Liver (tissue), 3 donors: ENCODE measurements at regions not wholly inside any gene's neighbourhood (a gene's known extent, or its start where the extent isn't known, plus 50 kb on each side); places are given as distances from the start of the nearest gene placed in this dataset.

Experiments
- CTCF ChIP-seq: fragments of 150-350 bp; IDR thresholded peaks from 2 replicates; pipeline ENCODE4 v1.5.1; 2017; ENCODE audit warnings: improper control_type of control experiment, low read depth, low read length; ENCODE audit not compliant: missing input control
- FOXA1 ChIP-seq: IDR thresholded peaks from 2 replicates; pipeline ENCODE4 v1.6.1; 2016; ENCODE audit warnings: antibody characterized with exemption
- MAX ChIP-seq: IDR thresholded peaks from 2 replicates; pipeline ENCODE4 v1.6.1; 2016; ENCODE audit warnings: antibody characterized with exemption
- RAD21 ChIP-seq, 2 donors: IDR thresholded peaks; 2 replicates each; pipeline ENCODE4 v1.6.1; 2016; ENCODE audit warnings: antibody characterized with exemption in 2 of 2, mild to moderate bottlenecking in 2 of 2
- REST ChIP-seq: IDR thresholded peaks from 2 replicates; pipeline ENCODE4 v1.6.1; 2016; ENCODE audit warnings: antibody characterized with exemption, mild to moderate bottlenecking
- SP1 ChIP-seq: IDR thresholded peaks from 2 replicates; pipeline ENCODE4 v1.6.1; 2018; ENCODE audit warnings: antibody characterized with exemption, mild to moderate bottlenecking
- TAF1 ChIP-seq: conservative IDR thresholded peaks from 2 replicates; pipeline ENCODE4 v1.6.1; 2016; ENCODE audit warnings: antibody characterized with exemption, mild to moderate bottlenecking
- donor health status: healthy.
- donor health status: healthy.

- TF ChIP-seq CTCF (no peak), TAF1 (no peak), MAX (no peak), RAD21 (IDR thresholded peaks at IDR 0.05) (no peak), SP1 (no peak), FOXA1 (no peak), REST (no peak)
These were observed 680.5 kb downstream of the MECOM start for GRCh38 chr3:168983046-168983445.
